ENCODE measurements at regions not wholly inside any gene's neighbourhood (a gene's known extent, or its start where the extent isn't known, plus 50 kb on each side); places are given as distances from the start of the nearest gene placed in this dataset.

GRCh38 chr9:71355884-71356283, 234.5 kb upstream of the TRPM3 start:
- H3K79me2 ChIP-seq (ENCODE audit: control insufficient read depth in 1 of 2, insufficient read depth in 2 of 2, low read length in 2 of 2): no peaks in the 10 kb centered on the region
- H3K23me2 ChIP-seq (ENCODE audit: low read depth, low read length): no peaks in the 10 kb centered on the region
- no peak overlapping the region for H3K4ac ChIP-seq (replicated peaks; ENCODE audit: insufficient read length, low read depth, low read length)
- no peak overlapping the region for H3K4me2 ChIP-seq (ENCODE audit: insufficient read depth in 1 of 2, low read depth in 2 of 2, low read length in 2 of 2)
- peak; percentile 78 for FAIRE-seq
- no peak overlapping the region for H3K23ac ChIP-seq (ENCODE audit: insufficient read length)
- H3K27me3 ChIP-seq (replicated peaks in 1 of 4; ENCODE audit: control insufficient read depth in 3 of 4, extremely low read depth in 1 of 4, insufficient read depth in 3 of 4, low read length in 3 of 4): no peaks in the 10 kb centered on the region
- no peak overlapping the region for H2BK5ac ChIP-seq (ENCODE audit: low read depth, low read length)
- H3K9ac ChIP-seq (replicated peaks in 1 of 4; ENCODE audit: extremely low read depth in 1 of 4, low read depth in 3 of 4, low read length in 3 of 4): no peak overlapping the region
- no peaks in the 10 kb centered on the region for H3K79me1 ChIP-seq (ENCODE audit: low read depth, low read length)
- H3K56ac ChIP-seq (replicated peaks; ENCODE audit: insufficient read length, low read depth, low read length): no peak overlapping the region
- no peak overlapping the region for H3K4me3 ChIP-seq (ENCODE audit: extremely low read depth in 1 of 4, insufficient read depth in 2 of 4, low read depth in 3 of 4, low read length in 4 of 4)
- ChIA-PET POLR2A (ENCODE audit: partially characterized antibody) (no interaction called here), CTCF (ENCODE audit: partially characterized antibody) (interaction anchor here (0.6 to 2.9 kb wide), 27 partner anchors 9 to 719 kb away, joined by 3 to 9 read pairs (median 3); no protein-coding TSS in a partner anchor)
- no peak overlapping the region for H2BK20ac ChIP-seq (ENCODE audit: low read length)
- no peak overlapping the region for H2BK12ac ChIP-seq (ENCODE audit: low read depth, low read length)
- H4K20me1 ChIP-seq (replicated peaks in 1 of 2; ENCODE audit: control insufficient read depth in 1 of 2, insufficient read depth in 2 of 2, low read length in 2 of 2): no peaks in the 10 kb centered on the region
- H3K9me3 ChIP-seq (ENCODE audit: insufficient read depth in 2 of 2, low read depth in 1 of 2, low read length in 1 of 2): no peaks in the 10 kb centered on the region
- no peak overlapping the region for H3K14ac ChIP-seq (ENCODE audit: insufficient read length)
- H2BK15ac ChIP-seq (ENCODE audit: low read length): no peak overlapping the region
- no peak overlapping the region for H3K27ac ChIP-seq (ENCODE audit: low read depth, low read length)
- no peak overlapping the region for H3K18ac ChIP-seq (ENCODE audit: extremely low read depth, low read length)
- no peak overlapping the region for H4K8ac ChIP-seq (ENCODE audit: extremely low read depth, insufficient read depth, low read length)
- DNase-seq (ENCODE audit: low read depth in 1 of 2, low spot score in 2 of 2): no peak
- no peak overlapping the region for H2AK5ac ChIP-seq (ENCODE audit: low read depth, low read length)
- H4K5ac ChIP-seq (ENCODE audit: insufficient read length, low read depth, low read length): no peak overlapping the region
- H4K91ac ChIP-seq (replicated peaks; ENCODE audit: insufficient read length, low read length): no peak overlapping the region
- no peaks in the 10 kb centered on the region for H3K4me1 ChIP-seq (replicated peaks in 1 of 4; ENCODE audit: control insufficient read depth in 3 of 4, insufficient read depth in 4 of 4, low read length in 3 of 4)
- H3K36me3 ChIP-seq (ENCODE audit: control insufficient read depth in 2 of 4, insufficient read depth in 4 of 4, low read length in 3 of 4): no peaks in the 10 kb centered on the region
- TF ChIP-seq SUZ12 (IDR thresholded peaks at IDR 0.05; ENCODE audit: low read length) (no peak), E2F6 (IDR thresholded peaks at IDR 0.05) (no peak), SIX5 (IDR thresholded peaks at IDR 0.05; ENCODE audit: low read depth, low read length) (no peak), RAD21 (IDR thresholded peaks at IDR 0.05 in 1 of 2, conservative IDR thresholded peaks at IDR 0.05 in 1 of 2; ENCODE audit: low read depth in 2 of 2, low read length in 2 of 2) (peak; percentile 83 to 90)
- TF ChIP-seq, protein P1, sequence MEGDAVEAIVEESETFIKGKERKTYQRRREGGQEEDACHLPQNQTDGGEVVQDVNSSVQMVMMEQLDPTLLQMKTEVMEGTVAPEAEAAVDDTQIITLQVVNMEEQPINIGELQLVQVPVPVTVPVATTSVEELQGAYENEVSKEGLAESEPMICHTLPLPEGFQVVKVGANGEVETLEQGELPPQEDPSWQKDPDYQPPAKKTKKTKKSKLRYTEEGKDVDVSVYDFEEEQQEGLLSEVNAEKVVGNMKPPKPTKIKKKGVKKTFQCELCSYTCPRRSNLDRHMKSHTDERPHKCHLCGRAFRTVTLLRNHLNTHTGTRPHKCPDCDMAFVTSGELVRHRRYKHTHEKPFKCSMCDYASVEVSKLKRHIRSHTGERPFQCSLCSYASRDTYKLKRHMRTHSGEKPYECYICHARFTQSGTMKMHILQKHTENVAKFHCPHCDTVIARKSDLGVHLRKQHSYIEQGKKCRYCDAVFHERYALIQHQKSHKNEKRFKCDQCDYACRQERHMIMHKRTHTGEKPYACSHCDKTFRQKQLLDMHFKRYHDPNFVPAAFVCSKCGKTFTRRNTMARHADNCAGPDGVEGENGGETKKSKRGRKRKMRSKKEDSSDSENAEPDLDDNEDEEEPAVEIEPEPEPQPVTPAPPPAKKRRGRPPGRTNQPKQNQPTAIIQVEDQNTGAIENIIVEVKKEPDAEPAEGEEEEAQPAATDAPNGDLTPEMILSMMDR (IDR thresholded peaks at IDR 0.05; ENCODE audit: control extremely low read depth in 1 of 3, insufficient read depth in 1 of 3, low read depth in 1 of 3, low read length in 3 of 3): peak in 2 of 3 experiments; percentile 65 to 68; a peak in 3 of 4 replicates
- H2BK120ac ChIP-seq (replicated peaks; ENCODE audit: low read depth, low read length): no peak overlapping the region
- WGBS, 2 experiments (ENCODE audit: extremely low coverage in 1 of 2, insufficient coverage in 1 of 2, insufficient read length in 1 of 2, insufficient replicate concordance in 2 of 2, low coverage in 1 of 2, low lambda C conversion rate in 2 of 2, missing lambda C conversion rate in 1 of 2): 39% methylated on average over 4 of the region's 4 CpGs; no CpG with 5 or more reads in 1 of the 2 experiments
- H2AFZ ChIP-seq (ENCODE audit: low read length): no peak overlapping the region
